VCaP (cell line): ENCODE measurements at regions not wholly inside any gene's neighbourhood (a gene's known extent, or its start where the extent isn't known, plus 50 kb on each side); places are given as distances from the start of the nearest gene placed in this dataset.

Experiments used
- H3K27ac ChIP-seq: fragments of 450-650 bp; 2 replicates; pipeline ENCODE4 v1.5.1; 2017
- TF ChIP-seq, protein P1 (sequence below): fragments of 450-650 bp; conservative IDR thresholded peaks from 2 replicates; pipeline ENCODE4 v1.5.1; 2017; ENCODE audit warnings: mild to moderate bottlenecking, moderate library complexity

DNA sequence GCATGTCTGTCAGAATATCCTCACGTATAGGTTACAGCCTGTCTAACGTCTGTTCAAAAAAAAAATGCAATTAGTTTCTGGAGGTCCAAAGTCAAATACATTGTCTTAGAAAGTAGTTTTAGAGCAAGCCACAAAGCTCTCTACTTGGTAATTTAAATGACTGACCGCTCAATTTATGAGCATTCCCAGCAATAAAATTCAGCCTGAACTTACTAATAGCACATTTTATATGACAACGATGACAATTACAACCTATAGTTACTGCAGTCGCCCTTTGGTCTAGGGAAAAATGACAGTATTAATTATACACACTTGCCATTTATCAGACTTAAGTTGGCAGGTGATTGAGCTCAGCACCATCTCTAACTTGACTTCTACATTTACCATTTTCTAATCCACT, 425.8 kb upstream of the STEAP1 start:
- no peak overlapping the region for H3K27ac ChIP-seq
- TF ChIP-seq, protein P1, sequence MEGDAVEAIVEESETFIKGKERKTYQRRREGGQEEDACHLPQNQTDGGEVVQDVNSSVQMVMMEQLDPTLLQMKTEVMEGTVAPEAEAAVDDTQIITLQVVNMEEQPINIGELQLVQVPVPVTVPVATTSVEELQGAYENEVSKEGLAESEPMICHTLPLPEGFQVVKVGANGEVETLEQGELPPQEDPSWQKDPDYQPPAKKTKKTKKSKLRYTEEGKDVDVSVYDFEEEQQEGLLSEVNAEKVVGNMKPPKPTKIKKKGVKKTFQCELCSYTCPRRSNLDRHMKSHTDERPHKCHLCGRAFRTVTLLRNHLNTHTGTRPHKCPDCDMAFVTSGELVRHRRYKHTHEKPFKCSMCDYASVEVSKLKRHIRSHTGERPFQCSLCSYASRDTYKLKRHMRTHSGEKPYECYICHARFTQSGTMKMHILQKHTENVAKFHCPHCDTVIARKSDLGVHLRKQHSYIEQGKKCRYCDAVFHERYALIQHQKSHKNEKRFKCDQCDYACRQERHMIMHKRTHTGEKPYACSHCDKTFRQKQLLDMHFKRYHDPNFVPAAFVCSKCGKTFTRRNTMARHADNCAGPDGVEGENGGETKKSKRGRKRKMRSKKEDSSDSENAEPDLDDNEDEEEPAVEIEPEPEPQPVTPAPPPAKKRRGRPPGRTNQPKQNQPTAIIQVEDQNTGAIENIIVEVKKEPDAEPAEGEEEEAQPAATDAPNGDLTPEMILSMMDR = no peak

DNA sequence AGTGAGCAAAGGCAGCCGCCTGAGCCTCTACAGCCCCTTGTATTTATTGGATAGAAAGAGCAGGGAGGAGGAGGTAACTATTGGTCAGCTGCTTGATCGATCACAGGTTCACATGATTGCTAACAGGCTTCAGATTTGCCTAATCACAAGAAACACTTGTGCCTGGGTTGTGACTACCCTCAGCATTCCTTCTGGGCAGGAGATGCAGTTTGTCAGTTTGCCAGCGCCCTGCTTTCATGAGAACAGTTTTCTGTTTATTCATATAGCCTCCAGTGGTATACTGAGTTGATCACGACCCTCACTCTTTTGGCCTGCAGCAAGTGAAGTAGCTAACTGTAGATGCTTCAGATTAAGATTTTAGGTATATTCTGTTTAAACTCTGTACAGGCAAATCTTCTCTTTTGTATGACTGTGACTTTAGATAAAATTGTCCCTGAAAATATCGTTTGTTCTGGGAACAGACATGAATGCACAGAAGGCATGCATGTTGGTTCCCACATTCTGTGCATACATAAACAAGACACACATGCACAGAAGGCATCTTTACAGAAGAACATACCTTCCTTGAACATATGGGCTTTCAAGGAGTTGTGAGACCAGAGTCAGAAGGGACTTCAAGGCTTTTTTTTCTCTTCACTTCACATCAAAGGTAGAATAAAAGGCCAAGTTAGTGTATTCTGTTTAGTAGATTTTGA, 422.4 kb upstream of the STEAP1 start:
- no peak overlapping the region for H3K27ac ChIP-seq
- TF ChIP-seq, protein P1 = no peak

DNA sequence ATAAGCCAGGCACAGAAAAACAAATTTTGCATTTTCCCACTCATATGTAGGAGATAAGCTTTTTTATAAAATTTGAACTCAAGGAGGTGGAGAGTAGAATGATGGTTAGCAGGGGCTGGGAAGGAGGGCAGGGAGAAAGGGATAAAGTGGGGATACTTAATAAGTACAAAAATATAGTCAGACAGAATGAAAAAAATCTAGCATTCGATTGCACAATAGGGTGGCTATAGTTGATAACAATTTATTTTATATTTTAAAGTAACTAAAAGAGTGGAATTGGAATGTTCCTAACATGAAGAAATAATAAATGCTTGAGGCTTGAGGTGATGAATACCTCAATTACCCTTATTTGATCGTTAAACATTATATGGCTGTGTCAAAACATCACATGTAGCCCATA, 415.7 kb upstream of the STEAP1 start:
- TF ChIP-seq, protein P1 = no peak

DNA sequence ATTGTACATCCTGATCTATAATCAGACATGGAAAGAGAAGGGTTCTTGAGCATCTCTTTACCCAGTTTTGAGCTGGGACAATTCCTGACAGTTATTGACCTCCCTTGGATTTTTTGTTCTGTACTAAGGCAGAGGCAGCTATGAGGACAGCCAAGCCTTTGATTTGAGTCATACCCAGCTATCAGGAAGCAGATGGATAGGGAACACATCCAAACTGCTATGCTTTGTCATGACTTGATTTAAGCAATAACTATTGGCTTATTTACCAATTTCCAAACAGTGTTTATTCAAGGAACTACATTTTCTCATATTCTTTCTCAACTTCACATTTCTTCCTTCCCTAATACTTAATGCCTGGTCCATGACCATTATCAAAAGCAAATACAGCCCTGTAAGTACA, 396.4 kb upstream of the STEAP1 start:
- TF ChIP-seq, protein P1 = no peak
- H3K27ac ChIP-seq = no peak overlapping the region

More for the DNA sequence above, 415.7 kb upstream of the STEAP1 start:
- H3K27ac ChIP-seq = no peak overlapping the region

DNA sequence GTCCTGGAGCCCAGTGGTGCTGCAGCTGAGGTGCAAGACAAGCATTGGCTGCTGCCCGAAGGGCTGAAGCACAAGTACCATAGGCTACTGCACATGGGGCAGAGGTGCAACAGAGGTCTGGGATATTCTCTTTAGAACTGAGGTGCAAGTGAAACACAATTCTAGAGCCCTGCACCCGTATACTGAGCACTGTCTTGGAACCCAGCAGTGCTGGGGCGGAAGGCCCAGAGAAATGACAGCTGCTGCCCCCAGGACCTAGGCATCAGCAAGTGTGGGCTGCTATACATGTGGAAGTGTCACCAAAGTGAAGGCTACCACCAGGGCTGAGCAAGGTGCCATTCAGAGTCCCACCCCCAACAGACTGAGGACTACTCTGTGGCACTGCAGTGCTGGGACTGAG, 393.6 kb upstream of the STEAP1 start:
- TF ChIP-seq, protein P1 = no peak

DNA sequence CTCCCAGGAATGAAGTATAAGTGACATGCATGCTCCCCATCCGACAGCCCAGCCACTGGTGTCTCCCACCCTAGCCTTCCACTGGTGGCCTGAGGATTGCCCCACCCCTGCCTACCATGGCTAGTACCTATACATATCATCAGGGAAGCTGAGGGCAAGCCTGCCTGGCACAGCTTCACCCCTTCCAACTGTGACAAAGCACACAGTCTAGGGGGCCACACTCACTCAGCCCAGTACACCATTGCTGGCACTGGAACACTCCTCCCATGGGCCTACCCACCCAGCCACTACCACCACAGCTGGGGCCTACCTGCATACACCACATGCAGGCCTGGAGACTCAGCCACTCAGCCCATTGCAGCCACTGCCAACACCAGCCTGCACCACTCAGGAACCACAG, 393.1 kb upstream of the STEAP1 start:
- TF ChIP-seq, protein P1 = no peak
- no peak overlapping the region for H3K27ac ChIP-seq

More for the DNA sequence above, 393.6 kb upstream of the STEAP1 start:
- H3K27ac ChIP-seq = no peak overlapping the region

DNA sequence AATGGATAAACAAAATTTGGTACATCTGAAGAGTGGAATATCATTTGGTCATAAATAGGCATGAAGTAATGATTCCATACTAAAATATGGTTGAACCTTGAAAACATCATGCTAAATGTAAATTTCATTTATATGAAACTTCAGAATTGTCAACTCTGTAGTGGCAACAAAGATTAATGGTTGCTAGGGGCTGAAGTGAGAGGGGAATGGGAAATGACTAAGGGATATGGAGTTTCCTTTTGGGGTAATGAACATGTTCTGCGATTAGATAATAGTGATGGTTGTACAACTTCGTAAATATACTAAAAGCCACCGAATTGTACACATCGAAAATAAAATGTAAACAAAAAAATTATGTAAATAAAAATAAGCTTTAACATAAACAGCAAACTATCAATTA, 384.1 kb upstream of the STEAP1 start:
- TF ChIP-seq, protein P1 = no peak

More for the DNA sequence above, 384.1 kb upstream of the STEAP1 start:
- no peak overlapping the region for H3K27ac ChIP-seq
